ENCODE measurements at regions not wholly inside any gene's neighbourhood (a gene's known extent, or its start where the extent isn't known, plus 50 kb on each side); places are given as distances from the start of the nearest gene placed in this dataset.

GRCh38 chr11:131301306-131301705, 69.1 kb upstream of the NTM start:
- DNase-seq (ENCODE audit: low spot score), result no peak

GRCh38 chr11:131302836-131303235, 67.6 kb upstream of the NTM start:
- DNase-seq (ENCODE audit: low spot score), result no peak

GRCh38 chr11:131303611-131304119, 66.8 kb upstream of the NTM start:
- no peak for DNase-seq (ENCODE audit: low spot score)

GRCh38 chr11:131305005-131305404, 65.4 kb upstream of the NTM start:
- no peak for DNase-seq (ENCODE audit: low spot score)

- no peak for DNase-seq (ENCODE audit: low spot score)
Observed at GRCh38 chr11:131307506-131307905, 62.9 kb upstream of the NTM start.

GRCh38 chr11:131309776-131310175, 60.6 kb upstream of the NTM start:
- no peak for DNase-seq (ENCODE audit: low spot score)

- no peak for DNase-seq (ENCODE audit: low spot score)
Observed at GRCh38 chr11:131311776-131312514, 58.5 kb upstream of the NTM start.
